K562 (cell line): ENCODE measurements at regions not wholly inside any gene's neighbourhood (a gene's known extent, or its start where the extent isn't known, plus 50 kb on each side); places are given as distances from the start of the nearest gene placed in this dataset.

Experiments used
- ATF4 ChIP-seq: fragments of 450-650 bp; formaldehyde crosslinking; IDR thresholded peaks from 2 replicates; pipeline ENCODE4 v1.4.0; 2022; ENCODE audit warnings: mild to moderate bottlenecking, moderate library complexity
- CHD7 ChIP-seq: fragments of 200-600 bp; sonication (generic); IDR thresholded peaks from one replicate; pipeline ENCODE4 v1.6.1; 2012; ENCODE audit warnings: mild to moderate bottlenecking, low read depth, low read length, inconsistent platforms
- MIER1 ChIP-seq: fragments of 450-650 bp; IDR thresholded peaks from 2 replicates; pipeline ENCODE4 v1.6.1; 2016; ENCODE audit warnings: antibody characterized with exemption, mild to moderate bottlenecking, low read depth
- MTA3 ChIP-seq: fragments of 450-650 bp; formaldehyde crosslinking; IDR thresholded peaks from 2 replicates; pipeline ENCODE4 v1.6.1; 2017; ENCODE audit warnings: mild to moderate bottlenecking, borderline replicate concordance
- PATZ1 ChIP-seq: fragments of 250-450 bp; sonication (Bioruptor Pico); IDR thresholded peaks from 2 replicates; pipeline ENCODE4 v1.5.0; 2020; ENCODE audit warnings: mild to moderate bottlenecking, borderline replicate concordance
- PML ChIP-seq: IDR thresholded peaks from 2 replicates; pipeline ENCODE4 v1.6.1; 2012; ENCODE audit warnings: low read length, inconsistent platforms
- ZFP30 ChIP-seq: fragments of 250-450 bp; sonication (Bioruptor Pico); IDR thresholded peaks from 2 replicates; pipeline ENCODE4 v1.8.0; 2022; ENCODE audit warnings: moderate library complexity, mild to moderate bottlenecking, inconsistent platforms, borderline replicate concordance
- TF ChIP-seq, protein P1 (sequence below), 2 experiments: fragments of 150-350 bp in 1 of 2; IDR thresholded peaks; 2 replicates each; pipeline ENCODE4 v1.6.1; 2012 to 2016; ENCODE audit warnings: low read depth in 2 of 2, low read length in 2 of 2, mild to moderate bottlenecking in 1 of 2, moderate library complexity in 1 of 2

DNA sequence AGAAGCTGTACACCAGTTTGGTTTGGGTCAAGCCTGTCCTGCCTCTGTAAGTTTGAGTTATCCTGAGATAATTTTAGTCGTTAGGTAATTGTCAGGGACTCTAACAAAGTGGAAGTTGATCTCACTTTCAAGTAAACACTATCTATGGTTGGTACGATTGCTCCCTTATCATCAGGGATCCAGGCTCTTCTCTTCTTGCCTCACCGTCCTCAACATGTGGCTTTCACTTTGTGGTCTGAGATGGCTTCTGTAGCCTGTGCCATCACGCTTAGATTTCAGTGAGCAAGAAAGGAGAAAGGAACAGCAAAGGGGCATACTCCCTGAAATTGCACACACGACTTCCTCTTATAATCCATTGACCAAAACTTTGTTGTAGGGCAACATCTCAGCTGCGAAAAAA is 115.6 kb downstream of the CTAGE1 start (continued):
- TF ChIP-seq, protein P1, sequence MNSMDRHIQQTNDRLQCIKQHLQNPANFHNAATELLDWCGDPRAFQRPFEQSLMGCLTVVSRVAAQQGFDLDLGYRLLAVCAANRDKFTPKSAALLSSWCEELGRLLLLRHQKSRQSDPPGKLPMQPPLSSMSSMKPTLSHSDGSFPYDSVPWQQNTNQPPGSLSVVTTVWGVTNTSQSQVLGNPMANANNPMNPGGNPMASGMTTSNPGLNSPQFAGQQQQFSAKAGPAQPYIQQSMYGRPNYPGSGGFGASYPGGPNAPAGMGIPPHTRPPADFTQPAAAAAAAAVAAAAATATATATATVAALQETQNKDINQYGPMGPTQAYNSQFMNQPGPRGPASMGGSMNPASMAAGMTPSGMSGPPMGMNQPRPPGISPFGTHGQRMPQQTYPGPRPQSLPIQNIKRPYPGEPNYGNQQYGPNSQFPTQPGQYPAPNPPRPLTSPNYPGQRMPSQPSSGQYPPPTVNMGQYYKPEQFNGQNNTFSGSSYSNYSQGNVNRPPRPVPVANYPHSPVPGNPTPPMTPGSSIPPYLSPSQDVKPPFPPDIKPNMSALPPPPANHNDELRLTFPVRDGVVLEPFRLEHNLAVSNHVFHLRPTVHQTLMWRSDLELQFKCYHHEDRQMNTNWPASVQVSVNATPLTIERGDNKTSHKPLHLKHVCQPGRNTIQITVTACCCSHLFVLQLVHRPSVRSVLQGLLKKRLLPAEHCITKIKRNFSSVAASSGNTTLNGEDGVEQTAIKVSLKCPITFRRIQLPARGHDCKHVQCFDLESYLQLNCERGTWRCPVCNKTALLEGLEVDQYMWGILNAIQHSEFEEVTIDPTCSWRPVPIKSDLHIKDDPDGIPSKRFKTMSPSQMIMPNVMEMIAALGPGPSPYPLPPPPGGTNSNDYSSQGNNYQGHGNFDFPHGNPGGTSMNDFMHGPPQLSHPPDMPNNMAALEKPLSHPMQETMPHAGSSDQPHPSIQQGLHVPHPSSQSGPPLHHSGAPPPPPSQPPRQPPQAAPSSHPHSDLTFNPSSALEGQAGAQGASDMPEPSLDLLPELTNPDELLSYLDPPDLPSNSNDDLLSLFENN (IDR thresholded peaks at IDR 0.05; ENCODE audit: low read depth in 2 of 2, low read length in 2 of 2) = no peak
- TF ChIP-seq ZFP30 (no peak), CHD7 (no peak), PML (no peak), PATZ1 (CRISPR knock-in tag) (no peak), MIER1 (no peak), ATF4 (no peak), MTA3 (no peak)
